Erythroblast (primary cell): ENCODE measurements at regions not wholly inside any gene's neighbourhood (a gene's known extent, or its start where the extent isn't known, plus 50 kb on each side); places are given as distances from the start of the nearest gene placed in this dataset.

Source experiments
- DNase-seq, 2 experiments: peaks; one replicate each; lab custom pipeline; 2025; lab: John Stamatoyannopoulos, UW
- GATA1 ChIP-seq: IDR thresholded peaks from 2 replicates; pipeline ENCODE4 v1.6.1; 2011; ENCODE audit warnings: low read depth, mild to moderate bottlenecking, control low read depth, low read length, moderate library complexity
- POLR2A ChIP-seq: IDR thresholded peaks from 2 replicates; pipeline ENCODE4 v1.6.1; 2011; ENCODE audit warnings: mild to moderate bottlenecking, low read length

DNA sequence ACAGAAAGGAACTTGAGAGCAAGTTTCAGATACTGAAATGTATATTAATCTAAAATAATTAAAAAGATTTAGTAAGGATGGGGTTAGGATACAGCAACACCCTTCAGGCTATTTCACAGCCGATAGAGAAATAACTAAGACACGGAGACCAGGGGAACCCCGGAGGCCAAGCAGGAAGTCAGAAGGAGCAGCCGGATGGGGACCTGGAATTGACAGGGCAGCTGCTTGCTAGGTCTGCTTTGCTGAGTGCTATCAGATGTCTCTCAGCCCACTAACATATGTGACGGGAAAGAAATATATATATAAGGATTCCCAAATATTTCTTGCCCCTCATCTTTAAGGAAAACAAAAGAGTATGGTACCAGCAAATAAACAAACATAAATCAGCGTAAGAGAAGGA is 154.1 kb upstream of the CDH5 start:
- no peak for DNase-seq
- no peak for TF ChIP-seq POLR2A

DNA sequence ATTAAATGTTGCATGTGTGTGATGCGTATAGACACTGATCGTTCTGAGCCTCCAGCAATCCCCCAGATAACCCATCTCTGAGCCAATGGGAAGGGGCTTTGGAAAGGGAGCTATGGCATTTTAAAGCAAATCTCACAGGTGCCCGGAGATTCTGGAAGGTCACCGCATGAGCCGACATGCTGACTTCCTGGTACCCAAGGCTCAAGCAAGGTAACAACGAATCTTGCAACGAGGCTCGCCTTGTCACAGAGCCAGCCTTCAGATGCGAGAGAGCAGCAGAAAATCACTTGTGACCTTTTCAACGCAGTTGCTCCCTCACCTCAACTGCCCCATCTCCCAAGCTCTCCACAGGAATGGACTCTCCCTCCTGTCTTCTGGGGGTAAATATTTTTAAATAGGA is 154.8 kb upstream of the CDH5 start:
- TF ChIP-seq GATA1, result no peak
- no peak for TF ChIP-seq POLR2A
- DNase-seq, result no peak

DNA sequence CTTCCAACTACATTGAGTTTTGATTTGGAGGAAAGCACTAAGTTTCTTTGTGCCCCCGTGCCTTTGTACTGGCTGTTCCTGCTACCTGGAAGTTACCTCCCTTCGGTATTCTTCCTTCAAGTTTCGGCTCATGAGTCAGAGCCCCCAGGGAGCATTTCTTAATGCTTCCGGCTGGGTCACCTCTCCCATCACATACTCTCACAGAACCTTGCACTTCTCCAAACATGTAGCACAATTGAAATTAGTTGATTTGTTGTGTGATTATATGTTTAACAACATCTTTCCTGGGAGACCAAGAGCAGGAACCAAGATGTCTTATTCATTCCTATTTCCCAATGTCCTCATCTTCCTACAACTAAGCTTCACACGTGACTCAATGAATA is 158.6 kb upstream of the CDH5 start:
- DNase-seq, result no peak
- no peak for TF ChIP-seq POLR2A
- no peak for TF ChIP-seq GATA1

- no peak for DNase-seq
- no peak for TF ChIP-seq GATA1
- TF ChIP-seq POLR2A, result no peak
These were observed 159.2 kb upstream of the CDH5 start for GRCh38 chr16:66207139-66207882.

GRCh38 chr16:66206363-66206762 is 160.1 kb upstream of the CDH5 start:
- TF ChIP-seq POLR2A, result no peak
- no peak for TF ChIP-seq GATA1
- no peak for DNase-seq

DNA sequence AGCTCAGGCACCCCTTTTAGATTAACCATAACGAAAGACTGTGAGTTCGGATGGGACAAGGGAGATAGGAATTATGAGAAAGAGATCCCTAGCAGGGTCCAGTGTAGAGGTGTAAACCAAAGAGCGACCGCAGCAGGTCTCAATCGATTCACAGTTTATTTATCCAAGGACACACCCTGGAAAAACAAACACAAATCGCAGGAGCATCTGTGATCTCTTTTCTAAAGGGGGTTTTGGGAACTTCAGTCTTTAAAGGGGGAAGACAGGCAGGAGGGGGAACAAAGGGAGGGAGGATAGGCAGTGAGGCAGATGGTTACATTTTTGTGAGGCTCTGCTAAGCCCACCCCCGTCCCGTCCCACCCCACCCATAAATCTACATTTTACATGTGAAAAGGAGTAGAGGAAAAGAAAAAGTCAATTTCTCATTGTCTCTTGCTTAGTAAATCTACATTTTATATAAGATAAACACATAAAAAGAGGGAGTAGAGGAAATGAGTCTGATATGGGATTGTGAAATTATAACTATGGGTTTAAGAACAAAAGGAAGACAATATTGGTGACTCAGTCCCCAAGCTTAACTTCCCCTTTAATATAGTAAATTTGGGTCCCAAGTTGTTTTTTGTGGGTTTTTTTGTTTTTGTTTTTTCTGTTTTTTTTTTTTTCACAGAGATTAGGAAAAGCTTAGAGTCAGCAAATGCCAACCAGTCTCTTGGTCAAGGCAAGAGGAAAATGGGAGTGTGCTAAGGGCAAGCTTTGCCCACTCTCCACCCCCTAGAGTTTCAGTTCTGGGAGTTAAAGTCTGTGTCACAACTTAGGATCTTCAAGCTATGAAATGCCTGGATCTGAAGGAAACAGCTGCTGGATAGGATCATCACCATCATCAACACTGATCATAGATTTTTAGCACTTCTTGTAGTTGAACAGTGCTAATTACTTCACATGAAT is 160.9 kb upstream of the CDH5 start:
- no peak for DNase-seq
- TF ChIP-seq POLR2A (no peak), GATA1 (no peak)

DNA sequence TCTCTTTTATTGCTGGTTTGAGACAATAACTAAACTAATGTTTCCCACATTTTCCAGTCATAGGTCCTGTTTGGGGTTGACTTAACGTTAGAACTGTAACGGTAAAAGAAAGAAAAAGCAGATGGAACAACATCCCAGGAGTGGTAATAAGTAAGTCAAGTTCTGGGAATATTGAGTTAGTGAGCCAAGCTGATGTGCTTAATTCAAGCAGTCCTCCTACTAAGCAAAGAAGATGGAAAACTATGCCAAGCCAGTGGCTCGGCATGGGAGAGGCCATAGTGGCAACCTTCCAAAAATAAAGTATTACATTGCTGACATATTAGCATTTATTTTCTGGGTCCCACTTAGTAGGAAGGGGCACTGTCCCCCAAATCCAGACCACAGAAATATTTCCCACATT is 161.7 kb upstream of the CDH5 start:
- no peak for DNase-seq
- TF ChIP-seq POLR2A, result no peak
- TF ChIP-seq GATA1, result no peak

DNA sequence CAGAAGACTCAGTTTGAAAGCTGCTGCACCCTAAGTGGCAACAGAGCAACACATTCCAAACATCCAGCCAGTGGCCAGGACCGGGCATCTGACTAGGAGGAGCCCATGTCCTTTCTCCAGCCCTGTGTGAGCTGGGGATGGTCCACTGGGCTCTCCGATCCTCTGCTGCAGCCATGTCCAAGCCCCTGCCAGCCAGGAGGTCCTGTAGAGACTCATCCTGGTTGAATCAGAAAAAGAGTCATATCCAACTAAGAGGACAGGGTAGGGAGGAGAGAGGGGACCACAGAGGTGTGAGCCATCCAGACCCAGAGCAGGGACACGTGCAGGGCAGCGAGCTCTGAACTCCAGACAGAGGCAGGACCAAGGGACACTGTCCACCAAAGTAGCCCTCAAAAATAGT is 163.0 kb upstream of the CDH5 start:
- DNase-seq, result no peak
- TF ChIP-seq POLR2A, result no peak
- TF ChIP-seq GATA1, result no peak

DNA sequence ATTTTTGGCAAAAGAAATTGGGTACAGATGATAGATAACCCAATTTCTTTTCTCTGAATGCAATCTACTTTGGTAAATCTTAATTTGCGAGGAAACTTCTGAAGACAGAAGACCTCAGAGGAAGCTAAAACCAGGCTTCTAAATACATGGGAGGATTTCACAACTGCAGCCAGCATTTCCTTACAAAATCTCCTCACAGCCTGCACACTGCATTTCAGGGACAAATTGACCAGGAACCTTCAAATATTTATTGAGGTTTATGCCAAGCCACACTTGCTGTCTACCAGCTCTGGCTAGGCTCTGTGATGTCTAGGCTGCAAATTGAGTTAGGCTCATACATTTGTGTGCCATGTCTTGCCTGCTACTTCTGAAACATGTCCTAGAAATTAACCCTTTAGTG is 167.3 kb upstream of the CDH5 start:
- DNase-seq, result no peak
- TF ChIP-seq POLR2A (no peak), GATA1 (no peak)

DNA sequence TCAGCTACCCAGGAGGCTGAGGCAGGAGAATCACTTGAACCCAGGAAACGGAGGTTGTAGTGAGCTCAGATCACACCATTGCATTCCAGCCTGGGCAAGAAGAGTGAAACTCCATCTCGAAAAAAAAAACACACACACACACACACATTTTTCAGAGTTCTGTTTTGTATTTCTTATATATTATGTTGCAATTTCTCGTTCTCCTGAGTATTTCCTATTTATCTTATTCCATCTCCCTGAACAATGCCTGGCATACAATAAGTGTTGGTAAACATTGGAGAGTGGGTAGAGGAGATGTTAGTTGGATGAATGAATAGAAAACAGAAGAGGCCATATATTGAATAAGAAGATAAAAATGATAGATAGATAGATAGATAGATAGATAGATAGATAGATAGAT is 167.8 kb upstream of the CDH5 start:
- DNase-seq, result no peak
- TF ChIP-seq POLR2A (no peak), GATA1 (no peak)

DNA sequence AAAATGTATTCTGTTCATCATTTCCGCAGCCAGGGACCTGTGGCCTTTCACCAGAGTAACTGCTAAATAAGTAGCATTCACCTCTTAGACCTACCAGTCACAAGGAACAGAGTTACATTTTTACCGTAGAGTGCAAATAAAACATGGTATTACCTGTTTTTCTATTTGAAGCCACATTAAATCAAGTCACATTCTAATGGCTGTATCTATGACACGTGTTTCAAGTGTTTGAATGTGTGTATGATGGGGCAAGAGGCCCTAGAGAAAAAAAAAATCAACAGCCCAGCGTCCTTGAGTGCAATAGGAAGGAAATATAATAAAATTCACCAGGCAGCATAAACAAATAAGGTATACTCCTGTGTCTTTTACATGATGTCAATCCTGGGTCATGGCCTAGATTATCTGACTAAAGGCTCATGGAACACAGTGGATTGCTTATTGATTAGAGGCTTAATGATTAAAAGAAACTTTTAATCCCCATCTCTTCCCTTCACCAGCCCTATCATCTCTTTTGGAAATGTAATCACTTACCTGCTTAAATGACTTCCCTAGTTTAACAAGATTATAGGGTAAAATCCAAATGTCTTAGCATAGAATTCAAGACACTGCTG is 168.7 kb upstream of the CDH5 start:
- DNase-seq, result no peak
- TF ChIP-seq GATA1 (no peak), POLR2A (no peak)

DNA sequence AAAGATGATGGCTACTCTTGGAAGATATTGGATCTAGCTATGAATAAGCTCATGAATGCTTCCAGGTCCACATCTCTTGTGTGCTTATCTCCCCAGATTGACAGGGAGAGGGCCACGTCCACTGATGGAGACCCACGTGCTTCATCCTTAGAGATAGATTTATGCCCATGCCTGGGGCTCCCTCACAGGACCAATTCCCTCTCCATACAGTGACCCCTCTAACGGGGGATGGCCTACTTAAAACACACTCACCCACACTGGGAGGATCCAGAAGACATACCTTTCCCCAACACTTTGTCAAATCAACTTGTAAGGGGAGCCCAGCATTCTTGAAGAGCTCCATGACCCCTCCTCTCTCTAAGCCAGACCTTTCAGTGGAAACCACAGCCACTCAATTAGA is 169.7 kb upstream of the CDH5 start:
- no peak for DNase-seq
- TF ChIP-seq POLR2A (no peak), GATA1 (no peak)

- DNase-seq, result no peak
- TF ChIP-seq GATA1, result no peak
- no peak for TF ChIP-seq POLR2A
These were observed 171.6 kb upstream of the CDH5 start for GRCh38 chr16:66194866-66195265.
